OCI-LY3 (cell line): ENCODE measurements at regions not wholly inside any gene's neighbourhood (a gene's known extent, or its start where the extent isn't known, plus 50 kb on each side); places are given as distances from the start of the nearest gene placed in this dataset.

ENCODE experiments used
- EZH2phosphoT487 ChIP-seq: fragments of 200-600 bp; shearing (Covaris generic); IDR thresholded peaks from 2 replicates; pipeline ENCODE4 v1.6.1; 2018; ENCODE audit warnings: antibody characterized with exemption, mixed run types, low read depth
- TF ChIP-seq, protein P1 (sequence below): fragments of 200-600, 300-600 bp; sonication (generic); IDR thresholded peaks from 2 replicates; pipeline ENCODE4 v1.5.1; 2014; ENCODE audit warnings: antibody characterized with exemption, low read length, low read depth

DNA sequence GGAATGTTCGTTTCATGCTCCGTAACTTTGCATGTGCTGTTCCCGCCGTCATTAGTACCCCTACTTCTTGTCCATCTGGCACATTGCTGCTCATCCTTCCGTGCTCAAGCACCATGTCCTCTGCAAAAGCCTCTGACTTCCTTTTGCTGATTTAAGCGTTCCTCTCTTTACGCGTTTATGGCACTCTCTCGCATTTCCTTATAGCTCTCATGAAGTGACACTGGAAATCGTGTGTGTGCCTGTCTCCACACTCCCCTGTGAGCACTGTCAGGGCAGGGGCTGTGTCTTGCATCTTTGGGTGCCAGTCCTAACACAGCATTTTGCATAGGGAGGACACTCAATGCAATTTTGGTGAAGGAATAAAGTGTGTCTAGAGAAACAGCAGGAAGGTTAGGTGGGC, 210.6 kb upstream of the FAT1 start:
- TF ChIP-seq, protein P1, sequence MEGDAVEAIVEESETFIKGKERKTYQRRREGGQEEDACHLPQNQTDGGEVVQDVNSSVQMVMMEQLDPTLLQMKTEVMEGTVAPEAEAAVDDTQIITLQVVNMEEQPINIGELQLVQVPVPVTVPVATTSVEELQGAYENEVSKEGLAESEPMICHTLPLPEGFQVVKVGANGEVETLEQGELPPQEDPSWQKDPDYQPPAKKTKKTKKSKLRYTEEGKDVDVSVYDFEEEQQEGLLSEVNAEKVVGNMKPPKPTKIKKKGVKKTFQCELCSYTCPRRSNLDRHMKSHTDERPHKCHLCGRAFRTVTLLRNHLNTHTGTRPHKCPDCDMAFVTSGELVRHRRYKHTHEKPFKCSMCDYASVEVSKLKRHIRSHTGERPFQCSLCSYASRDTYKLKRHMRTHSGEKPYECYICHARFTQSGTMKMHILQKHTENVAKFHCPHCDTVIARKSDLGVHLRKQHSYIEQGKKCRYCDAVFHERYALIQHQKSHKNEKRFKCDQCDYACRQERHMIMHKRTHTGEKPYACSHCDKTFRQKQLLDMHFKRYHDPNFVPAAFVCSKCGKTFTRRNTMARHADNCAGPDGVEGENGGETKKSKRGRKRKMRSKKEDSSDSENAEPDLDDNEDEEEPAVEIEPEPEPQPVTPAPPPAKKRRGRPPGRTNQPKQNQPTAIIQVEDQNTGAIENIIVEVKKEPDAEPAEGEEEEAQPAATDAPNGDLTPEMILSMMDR = no peak
- TF ChIP-seq EZH2phosphoT487 = no peak
